Stimulated activated naive CD4-positive, alpha-beta T cell (primary cell): ENCODE measurements at regions not wholly inside any gene's neighbourhood (a gene's known extent, or its start where the extent isn't known, plus 50 kb on each side); places are given as distances from the start of the nearest gene placed in this dataset.

Experiments
- DNase-seq, 6 experiments: peaks; one replicate each; lab custom pipeline; 2025; lab: John Stamatoyannopoulos, UW

- DNase-seq = no peak
These were observed 125.1 kb upstream of the SLC25A36 start for GRCh38 chr3:140816372-140817195.

GRCh38 chr3:140821493-140821892 is 120.1 kb upstream of the SLC25A36 start:
- DNase-seq = no peak

GRCh38 chr3:140822401-140823047 is 119.1 kb upstream of the SLC25A36 start:
- DNase-seq = no peak

GRCh38 chr3:140823106-140823505 is 118.5 kb upstream of the SLC25A36 start:
- DNase-seq = no peak

GRCh38 chr3:140827894-140828293 is 113.7 kb upstream of the SLC25A36 start:
- no peak for DNase-seq

- no peak for DNase-seq
These were observed 113.1 kb upstream of the SLC25A36 start for GRCh38 chr3:140828585-140828984.

- DNase-seq = no peak
These were observed 111.8 kb upstream of the SLC25A36 start for GRCh38 chr3:140829796-140830195.

GRCh38 chr3:140830391-140830790 is 111.2 kb upstream of the SLC25A36 start:
- DNase-seq = no peak

GRCh38 chr3:140832883-140833282 is 108.8 kb upstream of the SLC25A36 start:
- DNase-seq = no peak

GRCh38 chr3:140834266-140835037 is 107.2 kb upstream of the SLC25A36 start:
- DNase-seq = no peak

GRCh38 chr3:140842984-140843649 is 98.5 kb upstream of the SLC25A36 start:
- no peak for DNase-seq

GRCh38 chr3:140843656-140844055 is 98.0 kb upstream of the SLC25A36 start:
- no peak for DNase-seq

- no peak for DNase-seq
These were observed 97.6 kb upstream of the SLC25A36 start for GRCh38 chr3:140844072-140844471.

GRCh38 chr3:140845882-140846281 is 95.8 kb upstream of the SLC25A36 start:
- DNase-seq = no peak

GRCh38 chr3:140848666-140849065 is 93.0 kb upstream of the SLC25A36 start:
- DNase-seq = no peak

- DNase-seq = no peak
These were observed 91.3 kb upstream of the SLC25A36 start for GRCh38 chr3:140850210-140850955.

- no peak for DNase-seq
These were observed 86.7 kb upstream of the SLC25A36 start for GRCh38 chr3:140854961-140855360.

- no peak for DNase-seq
These were observed 84.7 kb upstream of the SLC25A36 start for GRCh38 chr3:140856905-140857304.

- DNase-seq = no peak
These were observed 83.6 kb upstream of the SLC25A36 start for GRCh38 chr3:140857993-140858392.

GRCh38 chr3:140859592-140860336 is 81.9 kb upstream of the SLC25A36 start:
- no peak for DNase-seq

GRCh38 chr3:140863580-140864009 is 78.0 kb upstream of the SLC25A36 start:
- DNase-seq = peak in 5 of 6 experiments; percentile 1 to 39 (median 6)
